AG04450 (cell line): ENCODE measurements at regions not wholly inside any gene's neighbourhood (a gene's known extent, or its start where the extent isn't known, plus 50 kb on each side); places are given as distances from the start of the nearest gene placed in this dataset.
"Not testable (repeated sequence)": the region's sequence is repeated elsewhere in the genome, so short reads cannot be mapped to it uniquely, and the experiment has no call there.

ENCODE experiments used
- CTCF ChIA-PET: fragments of 300-600, 350-600 bp; formaldehyde crosslinking; extraction: SDS; loops from one replicate; lab custom pipeline; 2022; ENCODE audit warnings: antibody characterized with exemption, inconsistent platforms; lab: Charles Lee
- POLR2A ChIA-PET: fragments of 350-600 bp; formaldehyde crosslinking; extraction: SDS; loops from one replicate; lab custom pipeline; 2021; ENCODE audit warnings: antibody characterized with exemption, inconsistent platforms; lab: Yijun Ruan, JAX
- DNase-seq: peaks from one replicate; pipeline ENCODE4 v3.0.0-alpha.2; 2011; ENCODE audit warnings: low read depth, low spot score
- H3K27ac ChIP-seq: one replicate; pipeline ENCODE4 v1.5.1; 2012; ENCODE audit warnings: low read depth, low read length, control low read depth
- H3K27me3 ChIP-seq: one replicate; pipeline ENCODE4 v1.6.0; 2012; ENCODE audit warnings: low read length; ENCODE audit not compliant: control insufficient read depth, insufficient read depth
- H3K4me3 ChIP-seq: 2 replicates; pipeline ENCODE4 v1.5.1; 2011; ENCODE audit warnings: mild to moderate bottlenecking, low read depth, low read length, control low read depth
- H3K9me3 ChIP-seq: 2 replicates; pipeline ENCODE4 v1.5.1; 2012; ENCODE audit warnings: low read length; ENCODE audit not compliant: control insufficient read depth, insufficient read depth
- TF ChIP-seq, protein P1 (sequence below): IDR thresholded peaks from 2 replicates; pipeline ENCODE4 v1.5.1; 2011; ENCODE audit warnings: low read depth, low read length, control low read depth, inconsistent platforms

DNA sequence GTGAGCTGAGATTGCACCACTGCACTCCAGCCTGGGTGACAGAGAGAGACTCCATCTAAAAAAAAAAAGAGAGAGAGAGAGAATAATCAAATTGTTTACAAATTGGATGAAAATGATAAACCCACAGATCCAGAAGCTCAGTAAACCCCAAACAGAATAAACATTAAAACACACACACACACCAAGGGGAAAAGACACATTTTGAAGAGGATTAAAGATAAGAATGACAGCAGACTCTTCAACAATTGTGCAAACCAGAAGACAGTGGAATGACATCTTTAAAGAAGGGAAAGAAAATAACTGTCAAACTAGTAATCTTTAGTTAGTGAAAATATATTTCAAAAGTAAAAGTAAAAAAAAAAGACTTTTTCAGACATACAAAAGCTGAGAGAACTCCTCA lies 64.4 kb upstream of the RPL38 start:
- Histone ChIP-seq H3K9me3 (no peaks in the 10 kb centered on the region), H3K27me3 (no peaks in the 10 kb centered on the region), H3K27ac (no peak overlapping the region), H3K4me3 (no peak overlapping the region)
- CTCF ChIA-PET = no interaction called here
- DNase-seq = no peak
- POLR2A ChIA-PET = no interaction called here
- TF ChIP-seq, protein P1, sequence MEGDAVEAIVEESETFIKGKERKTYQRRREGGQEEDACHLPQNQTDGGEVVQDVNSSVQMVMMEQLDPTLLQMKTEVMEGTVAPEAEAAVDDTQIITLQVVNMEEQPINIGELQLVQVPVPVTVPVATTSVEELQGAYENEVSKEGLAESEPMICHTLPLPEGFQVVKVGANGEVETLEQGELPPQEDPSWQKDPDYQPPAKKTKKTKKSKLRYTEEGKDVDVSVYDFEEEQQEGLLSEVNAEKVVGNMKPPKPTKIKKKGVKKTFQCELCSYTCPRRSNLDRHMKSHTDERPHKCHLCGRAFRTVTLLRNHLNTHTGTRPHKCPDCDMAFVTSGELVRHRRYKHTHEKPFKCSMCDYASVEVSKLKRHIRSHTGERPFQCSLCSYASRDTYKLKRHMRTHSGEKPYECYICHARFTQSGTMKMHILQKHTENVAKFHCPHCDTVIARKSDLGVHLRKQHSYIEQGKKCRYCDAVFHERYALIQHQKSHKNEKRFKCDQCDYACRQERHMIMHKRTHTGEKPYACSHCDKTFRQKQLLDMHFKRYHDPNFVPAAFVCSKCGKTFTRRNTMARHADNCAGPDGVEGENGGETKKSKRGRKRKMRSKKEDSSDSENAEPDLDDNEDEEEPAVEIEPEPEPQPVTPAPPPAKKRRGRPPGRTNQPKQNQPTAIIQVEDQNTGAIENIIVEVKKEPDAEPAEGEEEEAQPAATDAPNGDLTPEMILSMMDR = no peak

DNA sequence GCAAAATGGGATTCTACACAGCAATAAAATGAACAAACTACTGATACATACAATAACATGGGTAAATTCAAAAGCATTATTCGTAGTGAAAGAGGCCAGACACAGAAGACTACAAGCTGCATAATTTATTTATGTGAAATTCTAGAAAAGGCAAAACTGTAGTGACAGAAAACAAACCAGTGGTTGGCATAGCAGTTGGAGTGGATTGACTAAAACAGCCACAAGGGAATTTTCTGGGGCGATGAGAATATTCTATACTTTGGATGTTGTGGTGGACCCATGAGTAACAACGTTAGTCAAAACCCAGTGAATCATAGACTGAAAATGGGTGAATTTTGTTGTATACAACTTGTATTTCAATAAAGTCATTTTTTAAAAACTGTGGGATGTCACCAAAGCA lies 63.2 kb upstream of the RPL38 start:
- POLR2A ChIA-PET = no interaction called here
- H3K27me3 ChIP-seq = no peaks in the 10 kb centered on the region
- H3K27ac ChIP-seq = no peak overlapping the region
- TF ChIP-seq, protein P1 = no peak
- no peaks in the 10 kb centered on the region for H3K9me3 ChIP-seq
- DNase-seq = no peak
- no peak overlapping the region for H3K4me3 ChIP-seq
- CTCF ChIA-PET = no interaction called here

DNA sequence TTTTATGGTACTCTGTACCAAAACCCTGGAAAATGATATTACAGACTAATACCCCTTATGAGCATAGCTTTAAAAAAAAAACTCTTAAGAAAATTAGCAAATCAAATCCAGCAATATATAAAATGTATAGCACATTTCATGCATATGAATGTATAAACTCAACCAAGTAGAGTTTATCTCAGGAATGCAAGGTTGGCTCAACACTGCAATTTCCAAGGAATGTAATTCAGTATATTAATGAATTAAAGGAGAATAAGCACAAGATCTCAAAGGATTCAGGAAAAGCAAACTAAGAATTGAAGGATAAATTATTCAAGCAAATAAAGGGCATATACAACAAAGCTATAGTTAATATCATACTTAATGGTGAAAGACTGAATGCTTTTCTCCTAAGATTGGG lies 61.9 kb upstream of the RPL38 start:
- Histone ChIP-seq H3K27me3 (no peaks in the 10 kb centered on the region), H3K9me3 (0 out of 2 replicates have a peak, but pooled peaks cover 4% of the 10 kb centered on the region), H3K4me3 (no peak overlapping the region), H3K27ac (no peak overlapping the region)
- no peak for DNase-seq
- ChIA-PET POLR2A (no interaction called here), CTCF (interaction anchor here (0.7 kb wide), 1 partner anchor 350 kb away, joined by 3 read pairs; no protein-coding TSS in a partner anchor)
- TF ChIP-seq, protein P1 = no peak

DNA sequence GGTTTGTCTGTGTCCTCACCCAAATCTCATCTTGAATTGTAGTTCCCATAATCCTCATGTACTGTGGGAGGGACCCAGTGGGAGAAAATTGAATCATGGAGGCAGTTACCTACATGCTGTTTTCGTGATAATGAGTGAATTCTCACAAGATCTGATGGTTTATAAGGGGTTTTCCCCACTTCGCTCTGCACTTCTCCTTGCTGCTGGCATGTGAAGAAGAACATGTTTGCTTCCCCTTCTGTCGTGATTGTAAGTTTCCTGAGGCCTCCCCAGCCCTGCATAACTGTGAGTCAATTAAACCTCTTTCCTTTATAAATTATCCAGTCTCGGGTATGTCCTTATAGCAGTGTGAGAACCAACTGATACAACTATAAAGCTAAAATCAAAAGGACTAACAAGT lies 60.2 kb upstream of the RPL38 start:
- H3K4me3 ChIP-seq, H3K9me3 ChIP-seq, POLR2A ChIA-PET, DNase-seq, CTCF ChIA-PET, H3K27me3 ChIP-seq, H3K27ac ChIP-seq: not testable (repeated sequence)

DNA sequence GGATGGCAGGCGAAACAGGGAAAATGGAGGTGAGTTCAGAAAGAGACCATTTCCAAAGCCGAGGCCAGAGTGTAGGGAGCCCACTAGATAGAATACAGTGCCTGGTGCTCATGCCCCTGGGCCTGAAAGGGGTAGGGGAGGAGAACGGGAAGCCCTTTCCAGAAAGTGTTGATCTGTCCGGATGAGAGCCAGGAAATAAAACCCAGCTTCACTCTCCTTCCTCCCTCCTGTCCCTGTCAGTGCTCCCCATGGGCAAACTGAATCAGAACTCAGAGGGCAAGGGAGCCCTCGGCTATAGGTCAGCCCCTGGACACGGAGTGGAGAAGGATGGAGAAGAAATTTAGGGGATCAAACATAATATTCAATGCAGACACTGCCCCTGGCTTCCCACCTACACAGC lies 57.7 kb upstream of the RPL38 start:
- ChIA-PET CTCF (interaction anchor here (0.7 kb wide), 1 partner anchor 687 kb away, joined by 6 read pairs; no protein-coding TSS in a partner anchor), POLR2A (no interaction called here)
- Histone ChIP-seq H3K27me3 (no peaks in the 10 kb centered on the region), H3K4me3 (no peak overlapping the region), H3K27ac (no peak overlapping the region), H3K9me3 (peaks cover 14% of the 10 kb centered on the region)
- DNase-seq = no peak
- TF ChIP-seq, protein P1 = no peak

DNA sequence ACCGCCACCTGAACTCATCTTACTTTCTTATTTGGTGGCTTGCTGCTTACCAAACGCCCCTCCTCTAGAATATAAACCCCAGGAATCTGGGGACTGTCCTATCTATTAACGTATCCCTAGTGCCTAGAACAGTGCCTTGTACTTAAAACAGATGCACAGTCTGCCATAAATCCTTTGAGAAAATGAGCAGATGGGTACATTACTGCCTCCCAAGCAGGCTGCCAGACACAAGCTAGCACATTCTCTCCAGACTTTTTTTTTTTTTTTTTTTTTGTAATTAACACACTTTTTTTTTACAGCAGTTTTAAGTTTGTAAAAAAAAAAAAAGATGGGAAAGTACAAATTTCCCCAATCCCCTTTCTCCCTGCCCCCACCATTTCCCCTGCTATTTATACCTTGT lies 57.3 kb upstream of the RPL38 start:
- Histone ChIP-seq H3K27me3 (no peaks in the 10 kb centered on the region), H3K9me3 (peaks cover 14% of the 10 kb centered on the region), H3K27ac (no peak overlapping the region), H3K4me3 (no peak overlapping the region)
- TF ChIP-seq, protein P1 = no peak
- no peak for DNase-seq
- CTCF ChIA-PET = no interaction called here
- POLR2A ChIA-PET = no interaction called here
